Spinal cord (tissue), 9 donors: ENCODE measurements at regions not wholly inside any gene's neighbourhood (a gene's known extent, or its start where the extent isn't known, plus 50 kb on each side); places are given as distances from the start of the nearest gene placed in this dataset.
A peak's percentile ranks its signal among the peaks of the same experiment; 100 is the strongest.

Experiments
- DNase-seq, 6 donors: peaks; one replicate each; pipeline versions ENCODE4 v3.0.0 to v3.0.0-alpha.2; 2013 to 2015; ENCODE audit warnings: low spot score in 6 of 6, low read depth in 4 of 6
- H3K27ac ChIP-seq: one replicate; pipeline ENCODE4 v1.5.1; 2013; ENCODE audit warnings: low read depth, low read length, control low read depth
- H3K27me3 ChIP-seq: one replicate; pipeline ENCODE4 v1.6.1; 2013; ENCODE audit warnings: low read length; ENCODE audit not compliant: control insufficient read depth, insufficient read depth
- H3K36me3 ChIP-seq: one replicate; pipeline ENCODE4 v1.6.1; 2013; ENCODE audit warnings: low read length; ENCODE audit not compliant: control insufficient read depth, insufficient read depth
- H3K4me1 ChIP-seq: one replicate; pipeline ENCODE4 v1.6.1; 2013; ENCODE audit warnings: low read length; ENCODE audit not compliant: control insufficient read depth, insufficient read depth
- H3K4me3 ChIP-seq: one replicate; pipeline ENCODE4 v1.5.1; 2013; ENCODE audit warnings: low read depth, low read length, control low read depth
- H3K9me3 ChIP-seq: one replicate; pipeline ENCODE4 v1.6.1; 2013; ENCODE audit warnings: low read length; ENCODE audit not compliant: control insufficient read depth, insufficient read depth
- WGBS: methylation state at CpG from one replicate; pipeline ENCODE4 v1.1.5; 2013; ENCODE audit warnings: missing lambda C conversion rate; ENCODE audit not compliant: insufficient coverage; 5-methylcytosine and 5-hydroxymethylcytosine counted together
- donor health status: healthy.

GRCh38 chr14:65213316-65213715, 111.0 kb upstream of the MAX start:
- peaks cover 8% of the 10 kb centered on the region for H3K4me1 ChIP-seq
- no peaks in the 10 kb centered on the region for H3K9me3 ChIP-seq
- no peaks in the 10 kb centered on the region for H3K27me3 ChIP-seq
- no peaks in the 10 kb centered on the region for H3K36me3 ChIP-seq
- DNase-seq: no peak
- no peak overlapping the region for H3K27ac ChIP-seq
- H3K4me3 ChIP-seq: no peak overlapping the region

DNA sequence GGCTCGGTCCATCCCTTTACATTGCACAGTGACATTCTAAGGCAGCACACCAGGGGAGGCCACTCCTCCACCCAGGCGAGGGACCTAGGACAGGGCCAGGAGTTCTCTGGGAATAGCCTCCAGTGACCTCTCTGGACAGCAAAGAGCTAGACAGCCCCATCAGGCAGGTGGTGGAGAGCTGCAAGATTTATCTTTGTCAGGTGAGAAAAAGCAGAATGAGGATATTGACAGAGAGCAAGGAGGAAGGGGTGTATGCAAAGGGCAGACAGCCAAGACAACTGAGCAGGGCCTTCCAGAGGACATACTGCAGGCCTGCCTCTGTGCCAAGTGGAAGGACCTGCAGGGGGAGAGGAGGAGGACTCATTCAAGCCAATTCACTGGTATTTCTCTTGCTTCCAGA, 112.4 kb upstream of the MAX start:
- WGBS: 77% methylated on average over 2 of the region's 2 CpGs
- no peaks in the 10 kb centered on the region for H3K27me3 ChIP-seq
- H3K4me1 ChIP-seq: peaks cover 8% of the 10 kb centered on the region
- H3K27ac ChIP-seq: no peak overlapping the region
- H3K36me3 ChIP-seq: no peaks in the 10 kb centered on the region
- peak in 1 of 6 donors; percentile 26 for DNase-seq
- H3K9me3 ChIP-seq: no peaks in the 10 kb centered on the region
- H3K4me3 ChIP-seq: no peak overlapping the region

DNA sequence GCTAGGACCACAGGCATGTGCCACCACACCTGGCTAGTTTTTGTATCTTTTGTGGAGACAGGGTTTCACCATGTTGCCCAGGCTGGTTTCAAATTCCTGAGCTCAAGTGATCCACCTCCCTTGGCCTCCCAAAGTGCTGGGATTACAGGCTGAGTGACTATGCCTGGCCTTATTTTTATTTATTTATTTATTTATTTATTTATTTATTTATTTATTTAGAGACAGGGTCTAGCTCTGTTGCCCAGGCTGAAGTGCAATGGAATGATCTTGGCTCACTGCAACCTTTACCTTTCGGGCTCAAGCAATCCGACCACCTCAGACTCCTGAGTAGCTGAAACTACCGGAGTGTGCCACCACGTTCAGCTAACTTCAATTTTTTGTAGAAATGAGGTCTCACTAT, 117.0 kb upstream of the MAX start:
- 100% methylated on average over 4 of the region's 4 CpGs for WGBS
- no peak overlapping the region for H3K4me3 ChIP-seq
- DNase-seq: no peak

GRCh38 chr14:65222440-65222858, 120.1 kb upstream of the MAX start:
- Histone ChIP-seq H3K9me3 (no peaks in the 10 kb centered on the region), H3K4me1 (peaks cover 9% of the 10 kb centered on the region), H3K27ac (no peak overlapping the region), H3K27me3 (no peaks in the 10 kb centered on the region), H3K4me3 (no peak overlapping the region), H3K36me3 (no peaks in the 10 kb centered on the region)
- WGBS: 38% methylated on average over 7 of the region's 9 CpGs
- peak in 2 of 6 donors; percentile 35 to 49 for DNase-seq

More for the DNA sequence above, 117.0 kb upstream of the MAX start:
- H3K27me3 ChIP-seq: no peaks in the 10 kb centered on the region
- no peaks in the 10 kb centered on the region for H3K9me3 ChIP-seq
- no peak overlapping the region for H3K27ac ChIP-seq
- no peaks in the 10 kb centered on the region for H3K36me3 ChIP-seq
- H3K4me1 ChIP-seq: peaks cover 10% of the 10 kb centered on the region

GRCh38 chr14:65223636-65224035, 121.3 kb upstream of the MAX start:
- 100% methylated on average over 4 of the region's 5 CpGs for WGBS
- H3K9me3 ChIP-seq: no peaks in the 10 kb centered on the region

GRCh38 chr14:65224799-65225198, 122.5 kb upstream of the MAX start:
- no peaks in the 10 kb centered on the region for H3K36me3 ChIP-seq
- H3K4me1 ChIP-seq: peaks cover 15% of the 10 kb centered on the region
- WGBS: no CpG with 5 or more reads among the region's 1 CpG
- H3K27me3 ChIP-seq: no peaks in the 10 kb centered on the region
- no peaks in the 10 kb centered on the region for H3K9me3 ChIP-seq
- no peak overlapping the region for H3K4me3 ChIP-seq
- H3K27ac ChIP-seq: no peak overlapping the region
- DNase-seq: peak in 4 of 6 donors; percentile 33 to 88 (median 56)

More at GRCh38 chr14:65223636-65224035, 121.3 kb upstream of the MAX start:
- H3K36me3 ChIP-seq: no peaks in the 10 kb centered on the region
- DNase-seq: no peak
- no peaks in the 10 kb centered on the region for H3K27me3 ChIP-seq
- no peak overlapping the region for H3K4me3 ChIP-seq
- H3K4me1 ChIP-seq: peaks cover 9% of the 10 kb centered on the region
- H3K27ac ChIP-seq: no peak overlapping the region

DNA sequence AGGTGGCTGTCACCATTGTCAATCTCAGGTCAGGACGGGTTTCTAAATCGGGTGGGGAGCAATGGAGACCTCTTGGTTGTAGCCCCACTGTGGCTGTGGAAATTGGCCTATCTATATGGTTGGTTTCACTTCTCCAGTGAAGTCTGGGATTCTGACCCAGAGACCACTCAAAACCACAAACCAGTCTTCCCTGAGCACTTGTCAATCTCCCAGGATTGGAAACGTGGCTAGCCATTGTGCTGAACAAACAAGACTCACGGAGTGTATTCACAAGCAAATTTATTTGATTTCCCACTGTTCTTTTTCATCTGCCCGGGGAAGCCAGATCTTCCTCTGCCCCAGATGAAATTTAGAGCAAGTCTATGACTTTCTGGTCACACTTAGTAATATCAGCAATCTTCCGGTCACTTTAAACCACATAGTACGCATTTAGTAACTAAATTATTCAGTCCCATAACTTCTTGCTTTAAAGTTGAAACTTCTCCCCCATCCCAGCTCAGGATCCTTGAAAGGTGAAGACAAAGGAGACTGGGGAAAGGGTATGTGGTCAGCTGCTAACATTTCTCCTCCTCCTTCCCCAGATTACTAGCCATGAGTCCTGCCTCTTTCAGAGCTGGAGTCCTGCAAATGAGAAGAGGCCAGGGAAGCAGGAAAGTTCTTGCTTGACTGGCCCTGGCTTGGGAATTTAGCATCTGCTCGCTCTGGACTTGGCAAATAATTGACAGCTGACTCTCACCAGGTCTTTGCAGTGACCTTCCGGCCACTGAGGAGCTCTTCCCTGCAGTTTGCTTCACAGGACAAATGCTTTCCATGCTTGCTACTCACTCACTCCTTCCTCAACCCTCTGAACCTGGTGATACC, 123.2 kb upstream of the MAX start:
- no peaks in the 10 kb centered on the region for H3K36me3 ChIP-seq
- peaks cover 21% of the 10 kb centered on the region for H3K4me1 ChIP-seq
- no peak overlapping the region for H3K4me3 ChIP-seq
- no peak for DNase-seq
- no peaks in the 10 kb centered on the region for H3K9me3 ChIP-seq
- H3K27ac ChIP-seq: no peak overlapping the region
- H3K27me3 ChIP-seq: no peaks in the 10 kb centered on the region
- WGBS: 66% methylated on average over 7 of the region's 9 CpGs

DNA sequence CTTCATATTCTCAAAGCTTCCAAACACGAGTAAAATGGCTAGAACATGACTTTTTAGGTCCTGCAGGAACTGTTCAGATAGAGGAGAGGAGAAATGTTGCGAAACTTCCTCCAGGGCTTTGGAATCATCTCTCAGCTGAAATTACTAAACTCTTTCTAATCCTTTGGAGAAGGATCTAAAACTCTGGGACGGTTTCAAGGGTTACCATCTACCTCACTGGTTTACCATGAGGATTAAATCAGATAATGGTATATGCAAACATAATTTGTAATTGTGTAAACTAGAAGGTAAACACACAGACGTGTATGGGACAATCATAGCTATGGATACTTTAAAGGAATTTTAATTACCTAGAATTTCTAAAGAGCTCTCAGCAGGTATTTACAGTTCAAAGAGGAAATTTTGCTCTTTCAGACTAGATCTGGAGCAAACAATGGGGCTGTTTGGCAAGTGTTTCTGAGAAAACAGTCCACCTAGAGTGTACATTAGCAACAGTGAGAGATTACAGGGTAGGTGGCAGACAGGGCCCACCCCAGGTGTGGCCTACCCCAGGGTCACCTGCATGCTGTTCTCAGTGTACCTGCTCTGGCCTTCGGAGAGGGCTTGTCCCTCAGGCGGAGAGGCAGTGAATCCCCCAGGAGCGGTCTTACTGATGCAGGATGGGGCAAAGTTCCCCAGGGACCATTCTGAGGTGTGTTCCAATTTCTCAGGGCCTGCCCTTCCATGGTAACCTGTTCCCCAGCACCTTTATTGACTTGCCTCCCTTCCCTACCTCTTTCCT, 124.7 kb upstream of the MAX start:
- Histone ChIP-seq H3K27ac (no peak overlapping the region), H3K4me3 (no peak overlapping the region), H3K4me1 (peaks cover 22% of the 10 kb centered on the region), H3K9me3 (no peaks in the 10 kb centered on the region), H3K27me3 (no peaks in the 10 kb centered on the region), H3K36me3 (no peaks in the 10 kb centered on the region)
- DNase-seq: no peak
- 89% methylated on average over 3 of the region's 7 CpGs for WGBS

DNA sequence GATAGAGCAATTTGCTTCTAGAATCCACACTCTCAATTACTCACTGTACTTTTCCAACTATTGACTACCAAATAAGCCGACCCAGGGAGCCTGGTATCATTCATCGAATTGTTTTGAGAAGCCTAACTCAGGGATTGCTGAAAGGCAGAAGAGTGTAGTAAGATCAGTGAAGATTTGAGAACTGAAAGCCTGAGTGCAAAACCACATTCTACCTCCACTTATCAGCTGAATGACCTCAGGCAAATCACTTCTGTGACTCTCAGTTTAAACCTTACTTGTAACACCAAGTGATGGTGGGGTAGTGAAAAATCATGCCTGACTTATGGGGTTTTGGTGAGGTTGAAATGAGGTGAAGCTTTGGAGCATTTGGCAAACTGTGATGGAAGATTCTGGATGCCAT, 126.1 kb upstream of the MAX start:
- Histone ChIP-seq H3K27me3 (no peaks in the 10 kb centered on the region), H3K4me1 (peaks cover 19% of the 10 kb centered on the region), H3K4me3 (no peak overlapping the region), H3K27ac (no peak overlapping the region), H3K36me3 (no peaks in the 10 kb centered on the region), H3K9me3 (no peaks in the 10 kb centered on the region)
- no CpG with 5 or more reads among the region's 2 CpGs for WGBS
- DNase-seq: no peak
